Psoas muscle (tissue), 7 donors: ENCODE measurements at regions not wholly inside any gene's neighbourhood (a gene's known extent, or its start where the extent isn't known, plus 50 kb on each side); places are given as distances from the start of the nearest gene placed in this dataset.

Experiments used
- ATAC-seq, 4 donors: fragments of 200-7000 bp; cut with Tn5 transposase; one replicate each; pipeline ENCODE4 v1.9.1; 2020; ENCODE audit warnings: moderate library complexity in 3 of 4, mild to moderate bottlenecking in 2 of 4
- DNase-seq, 2 donors: peaks; one replicate each; pipeline ENCODE4 v3.0.0-alpha.2; 2020
- H3K27ac ChIP-seq: fragments of 200-600 bp; one replicate; pipeline ENCODE4 v1.8.0; 2022
- H3K27me3 ChIP-seq, 3 donors: fragments of 200-600 bp in 1 of 3; one replicate each; pipeline versions ENCODE4 v1.6.1 to v1.8.0; 2013 to 2022; ENCODE audit warnings: low read length in 2 of 3, mild to moderate bottlenecking in 2 of 3, moderate library complexity in 1 of 3; ENCODE audit not compliant: insufficient read depth in 3 of 3
- H3K36me3 ChIP-seq, 2 donors: fragments of 200-600 bp in 1 of 2; one replicate each; pipeline versions ENCODE4 v1.6.1 to v1.8.0; 2013 to 2022; ENCODE audit warnings: low read depth in 1 of 2, mild to moderate bottlenecking in 1 of 2, moderate library complexity in 1 of 2; ENCODE audit not compliant: insufficient read depth in 1 of 2
- H3K4me1 ChIP-seq: fragments of 200-600 bp; one replicate; pipeline ENCODE4 v1.8.0; 2022
- H3K4me3 ChIP-seq: fragments of 200-600 bp; one replicate; pipeline ENCODE4 v1.8.0; 2022; ENCODE audit warnings: mild to moderate bottlenecking
- H3K9me3 ChIP-seq: fragments of 200-600 bp; one replicate; pipeline ENCODE4 v1.8.0; 2022
- CTCF ChIP-seq: fragments of 200-600 bp; IDR thresholded peaks from one replicate; pipeline ENCODE4 v1.8.0; 2022; ENCODE audit warnings: antibody characterized with exemption
- WGBS, 3 donors: extraction: QIAGEN DNeasy Blood & Tissue Kit; methylation state at CpG; one replicate each; pipeline versions ENCODE4 v1.1.6 to v1.1.7; 2013; 5-methylcytosine and 5-hydroxymethylcytosine counted together
- intact Hi-C, 2 donors: fragments of 100-400 bp; cut with DNase I; formaldehyde crosslinking; loops; one replicate each; pipeline versions ENCODE4 v1.11.0 to v1.14.2; 2022
- donor health status: healthy with polysubstance abuse.
- donor health status: DM: no; HTN: no; CAD: no; lungs with moderate emphysema.
- donor health status: Bipolar disorder and iron deficiency.
- donor health status: healthy.
- donor health status: DM: yes; HTN: yes; CAD: no.
- donor health status: DM: no; HTN: no; CAD: no.
- donor health status: DM: yes; HTN: yes; CAD: no.

- Histone ChIP-seq H3K4me3 (no peak overlapping the region), H3K4me1 (peaks cover 7% of the 10 kb centered on the region), H3K9me3 (no peaks in the 10 kb centered on the region), H3K27me3 (no peaks in the 10 kb centered on the region), H3K36me3 (no peaks in the 10 kb centered on the region), H3K27ac (no peak overlapping the region)
- peak; percentile 12 to 35 for DNase-seq
- ATAC-seq = no peak
- intact Hi-C loops = no loop called here
- 89 to 93% (median 91%) methylated on average over 29 of the region's 29 CpGs for WGBS, 3 donors
- TF ChIP-seq CTCF = no peak
These were observed 120.1 kb upstream of the HDAC4 start for GRCh38 chr2:239520811-239521517.

GRCh38 chr2:239519921-239520585 lies 119.2 kb upstream of the HDAC4 start:
- DNase-seq = peak in 1 of 2 donors; percentile 24
- no peaks in the 10 kb centered on the region for H3K9me3 ChIP-seq

GRCh38 chr2:239519089-239519920 lies 118.5 kb upstream of the HDAC4 start:
- no peaks in the 10 kb centered on the region for H3K27me3 ChIP-seq
- no peak overlapping the region for H3K27ac ChIP-seq
- H3K9me3 ChIP-seq = no peaks in the 10 kb centered on the region
- peaks cover 7% of the 10 kb centered on the region for H3K4me1 ChIP-seq
- H3K36me3 ChIP-seq = no peaks in the 10 kb centered on the region
- 69 to 74% (median 71%) methylated on average over 22 of the region's 22 CpGs for WGBS, 3 donors
- ATAC-seq = peak in 2 of 4 donors; percentile 27 to 29
- no peak overlapping the region for H3K4me3 ChIP-seq
- no peak for TF ChIP-seq CTCF
- intact Hi-C loops = no loop called here
- DNase-seq = peak; percentile 46 to 70

More at GRCh38 chr2:239519921-239520585, 119.2 kb upstream of the HDAC4 start:
- Histone ChIP-seq H3K4me1 (peaks cover 7% of the 10 kb centered on the region), H3K36me3 (no peaks in the 10 kb centered on the region), H3K27ac (no peak overlapping the region), H3K27me3 (no peaks in the 10 kb centered on the region), H3K4me3 (no peak overlapping the region)
- TF ChIP-seq CTCF = no peak
- no peak for ATAC-seq
- intact Hi-C loops = no loop called here
- 91 to 97% (median 96%) methylated on average over 17 of the region's 17 CpGs for WGBS, 3 donors

GRCh38 chr2:239518286-239519088 lies 117.7 kb upstream of the HDAC4 start:
- H3K27ac ChIP-seq = no peak overlapping the region
- H3K36me3 ChIP-seq = no peaks in the 10 kb centered on the region
- DNase-seq (peak in 1 of 2 donors; percentile 18), ATAC-seq (no peak)
- WGBS, 3 donors = 90 to 92% (median 91%) methylated on average over 19 of the region's 19 CpGs
- H3K4me1 ChIP-seq = peaks cover 7% of the 10 kb centered on the region
- no peaks in the 10 kb centered on the region for H3K27me3 ChIP-seq
- H3K9me3 ChIP-seq = no peaks in the 10 kb centered on the region
- intact Hi-C loops = no loop called here
- no peak overlapping the region for H3K4me3 ChIP-seq
- no peak for TF ChIP-seq CTCF
